GM21619 (cell line): ENCODE measurements at regions not wholly inside any gene's neighbourhood (a gene's known extent, or its start where the extent isn't known, plus 50 kb on each side); places are given as distances from the start of the nearest gene placed in this dataset.
"Not testable (repeated sequence)": the region's sequence is repeated elsewhere in the genome, so short reads cannot be mapped to it uniquely, and the experiment has no call there.

ENCODE experiments used
- ATAC-seq: cut with Tn5 transposase; IDR thresholded peaks from one replicate; pipeline ENCODE4 v1.9.1; 2021; ENCODE audit not compliant: unreplicated experiment

DNA sequence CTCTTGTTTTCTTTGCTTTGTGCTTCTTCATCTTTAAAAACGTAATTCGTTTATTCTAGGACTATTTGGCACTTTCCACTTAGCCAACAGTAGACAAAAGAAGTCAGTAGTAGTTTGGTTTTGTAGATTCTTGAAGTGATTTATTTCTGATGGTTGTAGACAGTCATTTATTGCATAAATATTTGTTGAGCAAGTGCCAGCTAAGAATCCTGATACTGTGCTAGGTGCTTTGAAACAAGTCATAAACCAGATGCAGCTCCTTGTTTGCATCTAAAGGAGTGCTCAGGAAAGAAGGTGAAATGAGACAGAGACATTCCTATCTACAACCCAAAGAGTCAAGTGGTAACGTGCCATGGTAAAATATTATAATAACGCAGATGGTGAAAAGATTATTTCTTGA is 469.1 kb downstream of the GJA1 start:
- no peak for ATAC-seq

DNA sequence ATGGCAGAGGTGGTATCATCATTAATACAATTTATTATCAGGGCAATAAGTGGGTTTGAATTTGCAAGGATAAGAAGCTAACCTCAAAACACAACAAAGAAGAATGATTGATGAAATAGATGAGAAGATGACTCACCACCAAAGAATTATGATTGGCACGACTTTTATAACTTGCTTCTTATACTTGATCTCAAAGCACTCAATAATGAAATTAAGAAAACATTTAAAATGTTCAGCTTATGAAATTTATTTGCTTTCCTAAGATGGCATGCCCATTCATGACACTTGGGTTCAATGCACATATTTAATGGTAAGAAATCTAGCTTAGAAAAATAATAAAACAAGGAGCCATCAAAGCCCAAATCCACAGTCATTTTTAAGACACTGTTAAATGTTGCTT is 477.5 kb downstream of the GJA1 start:
- no peak for ATAC-seq

DNA sequence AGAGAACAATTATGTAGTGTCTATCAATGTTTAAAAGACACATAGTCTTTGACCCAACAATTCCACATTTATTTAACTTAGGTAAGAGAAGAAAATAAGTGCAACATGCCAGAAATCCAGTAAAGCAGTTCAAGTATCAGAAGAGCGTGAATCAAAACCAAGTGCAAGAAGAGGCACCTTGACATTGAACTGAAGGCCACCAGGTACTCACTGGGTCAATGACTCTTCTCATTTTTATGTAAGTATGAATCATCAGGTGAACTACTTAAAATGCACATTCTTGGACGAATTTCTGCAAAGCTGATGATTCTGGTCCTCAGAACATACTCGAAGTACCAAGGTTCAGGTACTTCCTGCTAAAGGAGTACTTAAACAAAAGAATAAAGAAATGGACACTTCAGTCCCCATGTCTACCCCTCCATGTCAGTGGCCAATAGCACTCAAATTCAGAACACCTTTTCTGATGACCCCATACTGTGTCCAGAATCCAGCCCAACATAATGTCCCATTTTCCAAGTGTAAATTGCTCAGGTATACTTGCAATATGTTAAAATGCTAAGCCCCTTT is 481.9 kb downstream of the GJA1 start:
- ATAC-seq, result no peak

DNA sequence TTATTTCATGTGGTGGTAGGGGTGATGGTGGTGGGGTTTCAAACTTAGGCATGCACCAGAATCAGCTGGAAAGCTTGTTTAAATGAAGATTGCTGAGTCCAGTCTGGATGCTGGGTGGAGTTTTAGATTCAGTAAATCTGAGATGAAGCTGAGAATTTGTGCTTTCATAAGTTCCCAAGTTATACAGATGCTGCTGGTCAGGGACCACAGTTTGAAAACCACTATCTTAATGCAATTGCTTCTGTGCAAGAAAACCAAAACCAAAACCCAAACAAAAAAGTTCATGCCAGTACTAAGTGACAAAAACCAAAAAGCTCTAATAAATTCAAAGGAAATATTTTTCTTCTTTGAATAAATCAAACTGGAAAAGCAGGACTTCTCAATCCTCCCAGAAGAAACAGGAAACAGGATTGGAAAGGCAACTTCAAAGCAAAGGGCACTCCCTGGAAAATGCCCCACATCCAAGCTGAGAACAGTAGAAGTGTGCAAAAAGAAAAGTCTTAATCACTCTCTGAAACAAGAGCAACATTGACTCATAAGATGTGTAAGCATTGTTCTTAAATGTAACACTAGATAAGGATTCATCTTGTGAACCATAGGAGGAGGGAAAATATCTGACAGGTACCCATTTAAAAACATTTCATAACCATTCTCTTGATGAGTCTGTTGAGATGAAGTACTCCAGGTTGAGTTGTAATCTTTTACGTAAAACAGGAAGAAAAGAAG is 481.5 kb upstream of the HSF2 start:
- ATAC-seq, result no peak

DNA sequence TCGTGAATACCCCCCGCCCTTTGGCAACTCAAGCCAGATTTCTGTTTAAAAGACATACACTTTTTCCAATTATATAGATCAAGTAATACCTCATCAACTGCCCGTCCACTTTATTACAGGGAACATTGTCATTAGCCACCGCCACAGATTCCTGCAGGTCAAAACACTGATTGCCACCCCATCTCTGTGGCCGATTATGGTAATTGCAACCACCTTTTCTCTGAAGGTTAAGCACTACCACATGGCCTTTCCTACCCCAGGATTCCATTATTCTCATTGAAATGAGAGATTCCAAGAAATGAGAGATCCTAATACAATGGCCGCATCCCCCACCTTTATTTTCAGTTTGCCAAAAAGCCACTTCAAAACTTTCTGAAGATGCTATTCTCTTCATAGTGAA is 478.8 kb upstream of the HSF2 start:
- ATAC-seq, result no peak

DNA sequence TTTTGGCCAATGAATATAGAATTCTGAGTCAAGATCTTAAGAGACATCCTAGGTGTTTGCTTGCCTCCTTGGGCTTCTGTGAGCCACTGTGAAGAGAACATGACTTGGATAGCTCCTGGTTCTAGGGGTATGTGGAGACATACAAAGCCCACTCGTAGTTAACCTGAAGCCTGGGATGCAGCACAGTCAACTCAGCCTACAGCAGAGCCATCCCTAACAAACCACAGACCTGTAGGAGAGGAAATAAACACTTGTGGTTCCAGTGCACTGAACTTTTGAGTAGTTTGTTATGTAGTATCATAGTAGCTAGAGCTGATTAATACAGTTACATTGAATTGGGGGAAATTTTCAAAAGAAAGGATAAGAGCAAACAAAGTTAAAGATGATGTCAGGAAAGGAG is 474.4 kb upstream of the HSF2 start:
- ATAC-seq, result no peak

DNA sequence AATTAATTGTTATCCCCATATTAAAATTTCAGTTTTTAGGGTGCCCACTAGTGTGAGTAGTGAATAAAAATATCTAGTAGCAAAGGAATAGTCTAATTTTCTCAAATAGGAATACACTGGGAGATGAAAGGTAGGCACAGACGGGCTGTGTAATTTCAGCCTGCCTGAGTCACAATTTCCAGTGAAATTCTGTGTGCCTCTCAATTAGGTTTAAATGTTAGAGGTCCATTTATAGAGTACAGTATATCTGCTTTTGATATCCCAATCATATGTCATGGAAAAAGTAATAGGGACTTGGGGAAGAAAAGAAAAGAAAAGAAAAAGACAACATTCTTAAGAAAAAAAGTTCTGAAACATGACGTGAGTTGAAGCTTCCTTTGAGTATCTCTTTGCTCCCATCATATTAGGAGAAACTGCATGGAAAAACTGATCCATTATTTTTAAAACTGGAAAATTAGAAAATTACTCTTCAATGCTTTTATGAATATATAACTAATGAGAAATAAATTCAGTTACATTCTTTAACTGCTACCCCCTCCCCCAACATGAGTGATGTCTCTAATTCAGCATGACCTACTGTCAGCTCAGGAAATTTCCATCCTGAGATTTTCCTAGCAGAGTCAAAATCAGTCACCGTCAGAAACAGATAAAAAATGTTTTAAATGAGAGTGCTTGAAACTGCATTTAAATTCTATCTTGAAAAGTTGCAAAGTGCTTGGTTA is 473.8 kb upstream of the HSF2 start:
- no peak for ATAC-seq

DNA sequence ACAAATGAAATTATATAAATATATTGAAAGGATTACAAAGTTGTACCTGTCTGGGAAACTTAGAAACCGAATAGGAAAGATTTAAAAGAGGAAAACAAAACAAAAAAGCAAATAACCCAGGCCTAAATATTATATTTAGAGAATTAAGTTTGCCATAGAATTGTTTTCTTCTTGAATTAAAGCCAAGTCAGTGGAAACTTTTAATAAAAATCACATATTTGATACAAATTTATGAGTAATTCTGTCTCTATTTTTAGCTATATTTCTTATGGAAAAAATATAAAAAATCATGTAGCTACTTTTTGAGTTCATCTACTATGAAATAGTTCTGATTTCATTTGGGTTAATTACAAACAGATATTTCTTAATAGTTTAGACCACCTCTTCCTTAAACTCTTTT is 470.2 kb upstream of the HSF2 start:
- no peak for ATAC-seq

DNA sequence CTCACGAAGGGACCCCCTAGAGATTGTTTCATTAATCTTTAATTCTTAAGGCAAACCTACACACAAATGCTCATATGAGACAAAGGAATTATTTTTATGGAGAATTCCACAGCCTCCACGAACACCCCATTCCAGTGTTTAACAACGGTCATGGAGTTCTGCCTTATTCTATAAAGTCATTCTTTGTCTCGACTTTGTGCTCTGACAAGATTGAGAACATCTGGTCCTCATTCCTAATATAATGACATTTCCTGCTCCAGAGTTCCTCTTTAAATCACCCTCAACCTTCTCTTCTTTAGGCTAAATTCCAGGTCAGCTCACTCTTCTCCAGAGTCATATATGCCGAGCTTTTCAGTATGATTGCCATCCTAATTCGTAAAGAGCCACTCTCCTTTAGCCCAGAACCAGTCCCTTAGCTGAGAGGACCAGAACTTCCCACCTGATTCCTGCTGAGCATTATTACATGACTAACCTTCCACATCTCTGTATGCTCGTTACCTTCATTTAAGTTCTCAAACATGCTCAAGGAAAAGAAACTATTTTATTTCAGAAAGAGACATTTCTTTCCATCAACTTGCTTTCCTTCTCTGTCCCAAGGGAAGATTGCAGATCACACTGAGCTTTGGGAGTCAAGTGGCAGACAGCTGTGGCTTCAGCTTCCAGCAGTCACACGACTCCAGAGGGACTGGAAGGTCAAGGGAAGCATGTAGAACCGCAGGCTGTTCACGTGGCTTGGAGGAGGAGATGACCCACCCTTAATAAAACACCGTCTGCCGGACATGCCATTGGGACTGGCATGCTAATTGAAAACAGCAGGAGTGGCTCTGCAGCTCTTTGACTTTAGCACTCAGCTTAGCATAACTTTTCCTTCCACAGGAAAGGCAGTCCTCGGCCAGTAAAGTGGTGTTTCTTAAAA is 467.1 kb upstream of the HSF2 start:
- no peak for ATAC-seq

DNA sequence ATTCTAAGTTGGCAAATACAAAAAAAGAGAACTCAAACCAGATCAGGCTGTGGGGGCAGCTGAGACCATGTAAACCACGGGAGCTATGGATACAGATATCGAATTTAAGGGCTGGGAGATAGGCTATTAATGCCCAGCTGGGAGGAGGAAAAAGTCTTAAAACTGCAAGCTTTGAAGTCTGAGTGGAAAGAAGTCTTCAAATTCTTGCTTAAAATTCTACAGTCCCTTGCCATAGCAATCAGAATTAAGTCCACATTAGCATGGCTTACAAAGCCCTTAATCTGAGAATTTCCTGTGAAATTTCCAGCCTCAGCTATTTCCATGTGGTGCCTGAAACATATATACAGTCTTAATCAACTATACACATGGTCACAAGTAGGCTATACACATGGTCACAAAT is 465.0 kb upstream of the HSF2 start:
- no peak for ATAC-seq

DNA sequence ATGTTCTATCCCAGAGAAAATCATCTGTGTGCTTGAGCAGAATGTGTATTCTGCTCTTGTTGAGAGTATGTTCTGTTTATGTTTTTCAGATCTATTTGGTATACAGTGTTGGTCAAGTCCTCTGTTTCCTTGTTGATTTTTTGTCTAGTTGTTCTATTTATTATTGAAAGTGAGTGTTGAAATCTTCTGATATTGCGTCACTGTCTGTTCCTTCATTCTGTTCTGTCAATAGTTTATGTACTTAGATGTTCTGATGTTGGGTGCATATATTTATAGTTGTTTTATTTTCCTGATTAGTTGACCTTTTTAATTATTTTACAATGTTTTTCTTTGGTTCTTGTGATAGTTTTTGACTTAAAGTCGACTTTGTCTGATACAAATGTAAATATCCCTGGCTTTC is 458.7 kb upstream of the HSF2 start:
- ATAC-seq, result no peak

DNA sequence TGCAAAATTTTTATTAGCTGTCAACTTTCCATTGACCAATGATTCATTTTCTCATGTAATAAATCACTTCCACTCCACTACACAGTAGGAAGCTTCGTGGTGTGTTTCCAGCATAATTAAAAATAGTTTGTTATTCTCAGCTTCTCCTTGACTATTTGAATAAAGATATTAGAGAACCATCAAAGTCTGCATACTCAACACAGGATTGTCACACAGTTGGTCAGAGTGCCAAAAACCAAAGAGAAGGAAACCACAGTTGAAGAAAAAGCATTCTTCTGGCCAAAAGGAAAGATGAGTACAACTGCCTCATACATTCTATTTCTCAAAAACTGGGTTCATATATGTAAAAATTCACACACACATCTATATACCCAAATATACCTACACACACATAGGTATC is 455.1 kb upstream of the HSF2 start:
- ATAC-seq, result no peak

DNA sequence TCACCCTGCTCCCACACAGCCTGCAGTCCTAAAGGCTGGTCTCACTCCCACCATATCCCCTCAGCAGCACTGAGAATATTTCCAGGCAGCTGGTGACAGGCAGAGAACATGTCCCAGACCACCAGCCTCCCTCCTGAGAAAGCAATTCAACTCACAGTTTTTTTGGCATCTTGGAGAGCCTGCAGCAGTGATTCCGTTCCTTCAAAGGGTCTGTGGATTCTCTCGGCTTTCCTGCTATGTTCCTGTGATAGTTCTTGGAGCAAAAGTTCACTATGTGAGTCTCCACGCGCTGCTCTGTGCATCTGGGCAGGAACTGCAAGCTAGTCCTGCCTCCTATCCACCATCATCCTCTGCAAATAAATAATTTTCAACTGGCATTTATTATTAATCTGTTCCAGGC is 448.3 kb upstream of the HSF2 start:
- no peak for ATAC-seq

DNA sequence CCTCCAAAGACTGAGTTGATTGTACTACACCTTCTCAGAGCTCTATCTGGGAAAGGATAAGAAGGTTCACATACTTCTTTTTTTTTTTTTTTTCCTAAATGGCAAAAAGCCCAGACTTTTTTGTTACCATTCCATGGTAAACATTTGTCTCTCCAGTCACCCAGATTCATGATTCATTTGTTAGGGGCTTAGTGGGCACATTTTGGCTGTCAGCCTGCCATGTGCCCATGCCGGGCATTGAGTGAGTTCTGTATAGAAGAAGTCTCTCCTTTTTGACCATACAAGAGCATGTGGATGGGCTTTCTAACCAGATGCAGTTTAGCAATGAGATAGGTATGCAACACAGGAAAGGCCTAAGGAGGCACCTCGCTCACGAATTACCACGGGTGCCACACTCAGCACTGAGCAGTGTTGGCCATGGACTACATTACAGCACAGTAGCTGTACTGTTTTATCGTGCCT is 447.5 kb upstream of the HSF2 start:
- no peak for ATAC-seq

DNA sequence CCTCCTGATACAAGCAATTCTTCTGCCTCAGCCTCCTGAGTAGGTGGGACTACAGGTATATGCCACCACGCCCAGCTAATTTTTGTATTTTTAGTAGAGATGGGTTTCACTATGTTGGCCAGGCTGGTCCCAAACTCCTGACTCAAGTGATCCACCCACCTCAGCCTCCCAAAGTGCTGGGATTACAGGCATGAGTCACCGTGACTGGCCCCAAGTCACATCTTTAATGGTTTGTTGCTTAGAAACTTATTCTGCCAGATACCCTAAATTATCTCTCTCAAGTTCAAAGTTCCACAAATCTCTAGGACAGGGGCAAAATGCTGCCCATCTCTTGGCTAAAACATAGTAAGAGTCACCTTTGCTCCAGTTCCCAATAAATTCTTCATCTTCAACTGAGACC is 444.1 kb upstream of the HSF2 start:
- ATAC-seq, result not testable (repeated sequence)

DNA sequence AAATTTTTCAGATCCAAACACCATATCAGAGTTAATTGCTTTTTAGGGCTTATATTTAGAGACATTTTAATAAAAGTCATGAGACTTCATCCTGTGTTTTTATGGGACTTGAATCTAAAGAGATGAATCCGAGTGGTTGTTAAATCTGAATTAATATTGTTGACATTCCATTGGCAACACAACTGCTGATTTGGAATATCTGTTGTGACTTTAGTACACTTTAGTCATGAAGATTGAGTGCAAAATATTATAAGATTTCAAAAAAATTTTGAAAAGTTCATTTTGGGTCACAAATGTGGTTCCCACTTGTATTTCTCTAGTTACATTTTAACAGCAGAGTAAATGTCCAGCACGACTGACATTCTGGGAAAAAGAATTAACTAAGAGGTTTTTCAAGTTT is 442.7 kb upstream of the HSF2 start:
- ATAC-seq, result no peak

DNA sequence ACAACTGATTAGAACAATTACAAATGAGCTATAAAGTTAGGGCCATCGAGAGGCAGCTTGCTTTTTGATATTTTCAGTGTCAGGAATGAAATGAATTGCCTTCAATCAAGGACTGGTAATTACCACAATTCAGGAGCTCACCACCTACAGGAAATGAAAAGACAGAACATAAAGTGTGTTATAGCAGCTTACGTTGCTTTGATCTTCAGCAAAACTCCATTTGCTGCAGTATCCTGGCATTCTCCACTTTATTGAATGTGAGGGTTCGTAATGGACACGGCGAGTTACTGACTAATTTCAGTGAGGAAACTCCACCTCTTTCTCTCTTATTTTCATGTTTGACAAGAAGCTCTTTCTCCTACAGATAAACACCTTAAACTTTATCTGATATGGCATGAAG is 440.0 kb upstream of the HSF2 start:
- no peak for ATAC-seq

DNA sequence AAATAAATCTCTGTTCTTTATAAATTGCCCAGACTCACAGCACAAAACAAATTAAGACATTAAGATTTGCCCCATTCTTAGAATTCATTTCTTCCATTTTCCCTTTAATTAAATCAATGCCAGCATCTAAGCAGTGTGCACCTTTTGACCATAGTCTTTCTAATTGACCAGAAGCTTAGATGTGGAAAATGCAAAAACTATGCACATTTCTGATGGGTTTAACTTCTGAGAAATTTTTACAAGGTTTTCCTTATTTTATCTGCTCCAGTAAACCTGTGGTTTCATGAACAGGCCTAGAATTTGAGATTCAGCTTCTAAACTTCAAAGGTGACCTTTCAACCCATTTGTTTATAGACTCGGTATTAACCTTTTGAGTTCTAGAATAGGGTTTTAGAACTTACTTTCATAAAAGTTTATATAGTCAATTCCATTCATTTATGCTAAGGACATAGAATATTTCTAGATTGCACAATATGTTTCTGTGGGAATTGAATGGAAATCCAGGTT is 437.8 kb upstream of the HSF2 start:
- no peak for ATAC-seq

DNA sequence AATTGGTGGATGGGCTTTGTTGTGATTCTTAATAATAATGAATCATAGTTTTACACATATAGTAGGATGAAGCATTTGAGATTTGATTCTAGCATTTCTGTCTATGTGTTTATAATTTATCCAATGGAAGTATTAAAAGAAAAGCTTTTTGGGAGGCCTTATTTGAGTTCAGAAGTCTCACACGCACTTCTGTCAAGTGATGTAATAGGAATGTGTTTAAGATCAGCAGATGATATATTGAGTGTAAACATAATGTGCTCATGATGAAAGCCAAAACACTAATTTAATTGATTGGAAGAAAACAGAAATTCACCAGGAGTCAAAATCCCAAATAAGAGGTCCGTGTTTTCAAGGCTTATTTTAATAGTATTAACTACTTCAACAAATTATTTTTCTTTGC is 435.6 kb upstream of the HSF2 start:
- ATAC-seq, result no peak

DNA sequence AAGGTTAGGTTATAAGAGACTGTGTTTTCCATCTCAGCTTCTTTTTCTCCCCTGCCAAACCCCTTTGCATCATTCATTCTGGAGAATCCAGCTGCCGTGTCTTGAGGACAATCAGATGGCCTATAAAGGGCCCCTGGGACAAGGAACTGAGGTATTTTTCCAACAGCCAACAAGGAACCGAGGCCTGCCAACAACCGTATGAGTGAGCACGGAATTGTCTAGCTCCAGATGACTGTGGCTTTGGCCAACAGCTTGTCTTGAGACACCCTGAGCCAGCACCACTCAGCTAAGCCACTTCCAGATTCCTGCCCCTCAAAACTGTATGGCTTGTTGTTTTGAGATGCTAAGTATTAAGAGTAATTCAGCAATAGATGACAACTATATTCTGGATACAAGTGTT is 433.7 kb upstream of the HSF2 start:
- no peak for ATAC-seq

DNA sequence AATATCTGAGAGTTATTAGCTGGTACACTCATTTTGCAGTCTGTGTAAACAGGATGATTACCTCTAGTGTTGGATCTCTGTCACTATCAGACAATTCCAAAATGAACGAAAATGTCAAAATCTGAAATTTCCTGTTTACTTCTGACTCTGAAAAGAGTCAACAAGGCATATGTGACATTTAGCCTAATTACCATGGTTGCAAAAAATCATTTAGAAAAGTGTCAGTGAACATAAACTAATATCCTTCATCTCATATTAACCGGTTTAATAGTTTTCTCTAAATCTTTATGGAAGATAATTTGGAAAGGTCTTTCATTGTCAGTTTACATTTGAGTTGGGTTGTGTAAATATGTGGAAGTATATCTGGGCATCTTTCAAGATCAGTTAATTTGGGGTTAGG is 431.8 kb upstream of the HSF2 start:
- no peak for ATAC-seq
